Effector memory CD8-positive, alpha-beta T cell (primary cell): ENCODE measurements at regions not wholly inside any gene's neighbourhood (a gene's known extent, or its start where the extent isn't known, plus 50 kb on each side); places are given as distances from the start of the nearest gene placed in this dataset.

Experiments used
- ATAC-seq: fragments of 150-1000 bp; cut with Tn5 transposase; replicated peaks from 2 replicates; pipeline ENCODE4 v1.10.0; 2021; ENCODE audit warnings: mild to moderate bottlenecking, moderate library complexity
- DNase-seq, 3 experiments: peaks; one replicate each; pipeline ENCODE4 v3.0.0; 2021
- H3K27ac Mint-ChIP-seq, 2 donors: one replicate each; pipeline ENCODE4 v1.8.0; 2022; ENCODE audit warnings: mild to moderate bottlenecking in 2 of 2, mixed read lengths in 2 of 2, moderate library complexity in 2 of 2
- H3K27me3 Mint-ChIP-seq, 2 donors: one replicate each; pipeline ENCODE4 v1.8.0; 2022; ENCODE audit warnings: mixed read lengths in 2 of 2
- H3K36me3 Mint-ChIP-seq: one replicate; pipeline ENCODE4 v1.8.0; 2022; ENCODE audit warnings: mild to moderate bottlenecking, moderate library complexity, mixed read lengths; ENCODE audit not compliant: insufficient read depth
- H3K4me1 Mint-ChIP-seq, 2 donors: one replicate each; pipeline ENCODE4 v1.8.0; 2022; ENCODE audit warnings: low read depth in 2 of 2, mixed read lengths in 2 of 2
- H3K4me3 Mint-ChIP-seq, 2 donors: one replicate each; pipeline ENCODE4 v1.8.0; 2022; ENCODE audit warnings: mild to moderate bottlenecking in 2 of 2, mixed read lengths in 2 of 2, moderate library complexity in 2 of 2
- H3K9me3 Mint-ChIP-seq, 2 donors: one replicate each; pipeline ENCODE4 v1.8.0; 2022; ENCODE audit warnings: mixed read lengths in 2 of 2

GRCh38 chr22:27501191-27501936 lies 300.2 kb downstream of the MN1 start:
- Mint-ChIP-seq H3K4me1 (no peaks in the 10 kb centered on the region), H3K27me3 (no peaks in the 10 kb centered on the region), H3K4me3 (no peak overlapping the region)

GRCh38 chr22:27502327-27502726 lies 299.2 kb downstream of the MN1 start:
- no peaks in the 10 kb centered on the region for H3K4me1 Mint-ChIP-seq
- H3K36me3 Mint-ChIP-seq = no peaks in the 10 kb centered on the region
- H3K9me3 Mint-ChIP-seq = peaks cover 0 to 12% of the 10 kb centered on the region in 2 donors
- DNase-seq (no peak), ATAC-seq (no peak)
- H3K4me3 Mint-ChIP-seq = no peak overlapping the region
- H3K27ac Mint-ChIP-seq = no peak overlapping the region
- H3K27me3 Mint-ChIP-seq = no peaks in the 10 kb centered on the region

More at GRCh38 chr22:27501191-27501936, 300.2 kb downstream of the MN1 start:
- H3K9me3 Mint-ChIP-seq = peaks cover 0 to 12% of the 10 kb centered on the region in 2 donors
- ATAC-seq (no peak), DNase-seq (no peak)
- H3K36me3 Mint-ChIP-seq = peaks cover 4% of the 10 kb centered on the region
- H3K27ac Mint-ChIP-seq = no peak overlapping the region

GRCh38 chr22:27504360-27505253 lies 296.9 kb downstream of the MN1 start:
- Mint-ChIP-seq H3K27me3 (peaks cover under 1 to 11% of the 10 kb centered on the region in 2 donors), H3K4me1 (no peaks in the 10 kb centered on the region), H3K4me3 (no peak overlapping the region), H3K9me3 (peaks cover under 1 to 12% of the 10 kb centered on the region in 2 donors), H3K36me3 (no peaks in the 10 kb centered on the region), H3K27ac (no peak overlapping the region)
- no peak for ATAC-seq
- no peak for DNase-seq

- Mint-ChIP-seq H3K27me3 (peaks cover 4 to 11% of the 10 kb centered on the region in 2 donors), H3K27ac (no peak overlapping the region), H3K4me3 (no peak overlapping the region), H3K4me1 (no peaks in the 10 kb centered on the region), H3K36me3 (no peaks in the 10 kb centered on the region), H3K9me3 (peaks cover 2 to 12% of the 10 kb centered on the region in 2 donors)
- ATAC-seq (no peak), DNase-seq (no peak)
These were observed 294.4 kb downstream of the MN1 start for GRCh38 chr22:27507111-27507611.

- Mint-ChIP-seq H3K9me3 (peaks cover 2 to 12% of the 10 kb centered on the region in 2 donors), H3K36me3 (no peaks in the 10 kb centered on the region), H3K27me3 (peaks cover 4 to 11% of the 10 kb centered on the region in 2 donors), H3K4me1 (no peaks in the 10 kb centered on the region), H3K4me3 (no peak overlapping the region), H3K27ac (no peak overlapping the region)
- DNase-seq (no peak), ATAC-seq (no peak)
These were observed 293.5 kb downstream of the MN1 start for GRCh38 chr22:27507935-27508526.

GRCh38 chr22:27509132-27509920 lies 292.2 kb downstream of the MN1 start:
- Mint-ChIP-seq H3K27ac (no peak overlapping the region), H3K36me3 (no peaks in the 10 kb centered on the region), H3K4me1 (no peaks in the 10 kb centered on the region), H3K4me3 (no peak overlapping the region), H3K9me3 (peaks cover 0 to 2% of the 10 kb centered on the region in 2 donors), H3K27me3 (peaks cover 4 to 11% of the 10 kb centered on the region in 2 donors)
- no peak for DNase-seq
- no peak for ATAC-seq

- Mint-ChIP-seq H3K27me3 (peaks cover 4 to 11% of the 10 kb centered on the region in 2 donors), H3K9me3 (peaks cover 0 to 2% of the 10 kb centered on the region in 2 donors), H3K27ac (no peak overlapping the region), H3K4me1 (no peaks in the 10 kb centered on the region), H3K4me3 (no peak overlapping the region), H3K36me3 (no peaks in the 10 kb centered on the region)
- ATAC-seq (no peak), DNase-seq (no peak)
These were observed 291.5 kb downstream of the MN1 start for GRCh38 chr22:27510024-27510423.

GRCh38 chr22:27512283-27512761 lies 289.2 kb downstream of the MN1 start:
- DNase-seq = no peak
- peaks cover 4 to 11% of the 10 kb centered on the region in 2 donors for H3K27me3 Mint-ChIP-seq
- peaks cover 0 to 2% of the 10 kb centered on the region in 2 donors for H3K9me3 Mint-ChIP-seq
- no peak for ATAC-seq
- H3K4me1 Mint-ChIP-seq = no peaks in the 10 kb centered on the region
- no peak overlapping the region for H3K4me3 Mint-ChIP-seq
- no peaks in the 10 kb centered on the region for H3K36me3 Mint-ChIP-seq
- H3K27ac Mint-ChIP-seq = no peak overlapping the region

GRCh38 chr22:27513021-27513420 lies 288.5 kb downstream of the MN1 start:
- Mint-ChIP-seq H3K27me3 (peaks cover 4 to 8% of the 10 kb centered on the region in 2 donors), H3K9me3 (peaks cover 0 to 2% of the 10 kb centered on the region in 2 donors), H3K27ac (no peak overlapping the region), H3K4me1 (no peaks in the 10 kb centered on the region), H3K4me3 (no peak overlapping the region), H3K36me3 (no peaks in the 10 kb centered on the region)
- no peak for DNase-seq
- ATAC-seq = no peak

GRCh38 chr22:27514601-27515523 lies 286.7 kb downstream of the MN1 start:
- DNase-seq = no peak
- no peaks in the 10 kb centered on the region for H3K36me3 Mint-ChIP-seq

GRCh38 chr22:27517361-27518155 lies 284.0 kb downstream of the MN1 start:
- Mint-ChIP-seq H3K27me3 (peaks cover 12 to 20% of the 10 kb centered on the region in 2 donors), H3K36me3 (no peaks in the 10 kb centered on the region), H3K4me1 (no peaks in the 10 kb centered on the region), H3K27ac (no peak overlapping the region), H3K4me3 (no peak overlapping the region), H3K9me3 (no peaks in the 10 kb centered on the region)
- ATAC-seq = no peak
- DNase-seq = no peak

More at GRCh38 chr22:27514601-27515523, 286.7 kb downstream of the MN1 start:
- no peak overlapping the region for H3K27ac Mint-ChIP-seq
- no peak overlapping the region for H3K4me3 Mint-ChIP-seq
- no peaks in the 10 kb centered on the region for H3K4me1 Mint-ChIP-seq
- peaks cover 5 to 10% of the 10 kb centered on the region in 2 donors for H3K27me3 Mint-ChIP-seq
- H3K9me3 Mint-ChIP-seq = no peaks in the 10 kb centered on the region
- no peak for ATAC-seq
